WTC11 (cell line): ENCODE measurements at regions not wholly inside any gene's neighbourhood (a gene's known extent, or its start where the extent isn't known, plus 50 kb on each side); places are given as distances from the start of the nearest gene placed in this dataset.

Experiments
- CREB1 ChIP-seq: sonication (generic); formaldehyde crosslinking; IDR thresholded peaks from 2 replicates; pipeline ENCODE4 v1.8.0; 2023; ENCODE audit warnings: mild to moderate bottlenecking, missing genetic modification reagents
- JUN ChIP-seq: sonication (generic); formaldehyde crosslinking; IDR thresholded peaks from 2 replicates; pipeline ENCODE4 v1.8.0; 2023; ENCODE audit warnings: mild to moderate bottlenecking, missing genetic modification reagents
- NR2C2 ChIP-seq: sonication (generic); formaldehyde crosslinking; IDR thresholded peaks from 2 replicates; pipeline ENCODE4 v1.8.0; 2022; ENCODE audit warnings: mild to moderate bottlenecking, missing genetic modification reagents
- ZMAT4 ChIP-seq: fragments of 250-450 bp; sonication (Bioruptor Pico); IDR thresholded peaks from 2 replicates; pipeline ENCODE4 v1.9.0; 2021; ENCODE audit warnings: mild to moderate bottlenecking
- ZNF532 ChIP-seq: fragments of 250-450 bp; sonication (Bioruptor Pico); IDR thresholded peaks from 2 replicates; pipeline ENCODE4 v1.9.0; 2021; ENCODE audit warnings: mild to moderate bottlenecking, borderline replicate concordance
- TF ChIP-seq, protein P1 (sequence below): fragments of 200-600 bp; IDR thresholded peaks from 2 replicates; pipeline ENCODE4 v1.8.0; 2022; ENCODE audit warnings: antibody characterized with exemption
- TF ChIP-seq, protein P2 (sequence below): sonication (generic); formaldehyde crosslinking; IDR thresholded peaks from 2 replicates; pipeline ENCODE4 v1.8.0; 2023; ENCODE audit warnings: missing genetic modification reagents, mild to moderate bottlenecking, borderline replicate concordance
- TF ChIP-seq, protein P3 (sequence below): sonication (generic); formaldehyde crosslinking; IDR thresholded peaks from 2 replicates; pipeline ENCODE4 v1.8.0; 2022; ENCODE audit warnings: mild to moderate bottlenecking, missing genetic modification reagents
- TF ChIP-seq, protein P4 (sequence below): sonication (generic); formaldehyde crosslinking; conservative IDR thresholded peaks from 2 replicates; pipeline ENCODE4 v1.8.1; 2022; ENCODE audit warnings: mild to moderate bottlenecking, missing genetic modification reagents

DNA sequence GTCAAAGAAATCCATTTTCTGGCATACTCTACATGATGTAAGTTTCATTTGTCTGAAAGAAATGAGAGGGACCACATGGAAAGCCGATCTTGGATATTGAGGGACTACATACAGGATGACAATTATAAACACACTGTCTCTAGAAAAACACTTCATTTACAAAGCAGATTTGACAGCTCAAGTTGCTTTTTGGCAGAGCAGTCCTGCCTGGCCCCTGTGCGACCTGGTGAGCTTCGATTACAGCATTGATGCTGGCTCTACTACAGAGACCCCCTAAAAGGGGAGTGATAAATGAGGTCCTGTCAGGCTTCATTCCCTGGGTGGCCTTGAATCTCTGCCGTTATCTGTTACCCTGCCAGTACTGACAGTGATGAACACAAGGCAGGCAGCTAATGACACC, 215.2 kb upstream of the NOCT start:
- TF ChIP-seq ZMAT4 (CRISPR knock-in tag) (no peak), JUN (CRISPR knock-in tag) (no peak), NR2C2 (CRISPR knock-in tag) (no peak), ZNF532 (CRISPR knock-in tag) (no peak), CREB1 (CRISPR knock-in tag) (no peak)
- TF ChIP-seq, protein P1, sequence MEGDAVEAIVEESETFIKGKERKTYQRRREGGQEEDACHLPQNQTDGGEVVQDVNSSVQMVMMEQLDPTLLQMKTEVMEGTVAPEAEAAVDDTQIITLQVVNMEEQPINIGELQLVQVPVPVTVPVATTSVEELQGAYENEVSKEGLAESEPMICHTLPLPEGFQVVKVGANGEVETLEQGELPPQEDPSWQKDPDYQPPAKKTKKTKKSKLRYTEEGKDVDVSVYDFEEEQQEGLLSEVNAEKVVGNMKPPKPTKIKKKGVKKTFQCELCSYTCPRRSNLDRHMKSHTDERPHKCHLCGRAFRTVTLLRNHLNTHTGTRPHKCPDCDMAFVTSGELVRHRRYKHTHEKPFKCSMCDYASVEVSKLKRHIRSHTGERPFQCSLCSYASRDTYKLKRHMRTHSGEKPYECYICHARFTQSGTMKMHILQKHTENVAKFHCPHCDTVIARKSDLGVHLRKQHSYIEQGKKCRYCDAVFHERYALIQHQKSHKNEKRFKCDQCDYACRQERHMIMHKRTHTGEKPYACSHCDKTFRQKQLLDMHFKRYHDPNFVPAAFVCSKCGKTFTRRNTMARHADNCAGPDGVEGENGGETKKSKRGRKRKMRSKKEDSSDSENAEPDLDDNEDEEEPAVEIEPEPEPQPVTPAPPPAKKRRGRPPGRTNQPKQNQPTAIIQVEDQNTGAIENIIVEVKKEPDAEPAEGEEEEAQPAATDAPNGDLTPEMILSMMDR: no peak
- TF ChIP-seq, protein P2, sequence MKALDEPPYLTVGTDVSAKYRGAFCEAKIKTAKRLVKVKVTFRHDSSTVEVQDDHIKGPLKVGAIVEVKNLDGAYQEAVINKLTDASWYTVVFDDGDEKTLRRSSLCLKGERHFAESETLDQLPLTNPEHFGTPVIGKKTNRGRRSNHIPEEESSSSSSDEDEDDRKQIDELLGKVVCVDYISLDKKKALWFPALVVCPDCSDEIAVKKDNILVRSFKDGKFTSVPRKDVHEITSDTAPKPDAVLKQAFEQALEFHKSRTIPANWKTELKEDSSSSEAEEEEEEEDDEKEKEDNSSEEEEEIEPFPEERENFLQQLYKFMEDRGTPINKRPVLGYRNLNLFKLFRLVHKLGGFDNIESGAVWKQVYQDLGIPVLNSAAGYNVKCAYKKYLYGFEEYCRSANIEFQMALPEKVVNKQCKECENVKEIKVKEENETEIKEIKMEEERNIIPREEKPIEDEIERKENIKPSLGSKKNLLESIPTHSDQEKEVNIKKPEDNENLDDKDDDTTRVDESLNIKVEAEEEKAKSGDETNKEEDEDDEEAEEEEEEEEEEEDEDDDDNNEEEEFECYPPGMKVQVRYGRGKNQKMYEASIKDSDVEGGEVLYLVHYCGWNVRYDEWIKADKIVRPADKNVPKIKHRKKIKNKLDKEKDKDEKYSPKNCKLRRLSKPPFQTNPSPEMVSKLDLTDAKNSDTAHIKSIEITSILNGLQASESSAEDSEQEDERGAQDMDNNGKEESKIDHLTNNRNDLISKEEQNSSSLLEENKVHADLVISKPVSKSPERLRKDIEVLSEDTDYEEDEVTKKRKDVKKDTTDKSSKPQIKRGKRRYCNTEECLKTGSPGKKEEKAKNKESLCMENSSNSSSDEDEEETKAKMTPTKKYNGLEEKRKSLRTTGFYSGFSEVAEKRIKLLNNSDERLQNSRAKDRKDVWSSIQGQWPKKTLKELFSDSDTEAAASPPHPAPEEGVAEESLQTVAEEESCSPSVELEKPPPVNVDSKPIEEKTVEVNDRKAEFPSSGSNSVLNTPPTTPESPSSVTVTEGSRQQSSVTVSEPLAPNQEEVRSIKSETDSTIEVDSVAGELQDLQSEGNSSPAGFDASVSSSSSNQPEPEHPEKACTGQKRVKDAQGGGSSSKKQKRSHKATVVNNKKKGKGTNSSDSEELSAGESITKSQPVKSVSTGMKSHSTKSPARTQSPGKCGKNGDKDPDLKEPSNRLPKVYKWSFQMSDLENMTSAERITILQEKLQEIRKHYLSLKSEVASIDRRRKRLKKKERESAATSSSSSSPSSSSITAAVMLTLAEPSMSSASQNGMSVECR (CRISPR knock-in tag): no peak
- TF ChIP-seq, protein P3, sequence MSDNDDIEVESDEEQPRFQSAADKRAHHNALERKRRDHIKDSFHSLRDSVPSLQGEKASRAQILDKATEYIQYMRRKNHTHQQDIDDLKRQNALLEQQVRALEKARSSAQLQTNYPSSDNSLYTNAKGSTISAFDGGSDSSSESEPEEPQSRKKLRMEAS (CRISPR knock-in tag): no peak
- TF ChIP-seq, protein P4, sequence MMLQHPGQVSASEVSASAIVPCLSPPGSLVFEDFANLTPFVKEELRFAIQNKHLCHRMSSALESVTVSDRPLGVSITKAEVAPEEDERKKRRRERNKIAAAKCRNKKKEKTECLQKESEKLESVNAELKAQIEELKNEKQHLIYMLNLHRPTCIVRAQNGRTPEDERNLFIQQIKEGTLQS (CRISPR knock-in tag): no peak
